Neural cell (in vitro differentiated cells): ENCODE measurements at regions not wholly inside any gene's neighbourhood (a gene's known extent, or its start where the extent isn't known, plus 50 kb on each side); places are given as distances from the start of the nearest gene placed in this dataset.

ENCODE experiments used
- H2AFZ ChIP-seq: fragments of 200-600, 300-800 bp; sonication (generic), shearing (Covaris generic); 2 replicates; pipeline ENCODE4 v1.6.0; 2014; ENCODE audit warnings: low read depth, mild to moderate bottlenecking, antibody characterized with exemption, low read length, moderate library complexity
- H3F3A ChIP-seq: fragments of 200-600 bp; shearing (Covaris generic); 2 replicates; pipeline ENCODE4 v1.6.1; 2016; ENCODE audit warnings: mild to moderate bottlenecking, moderate library complexity, mixed read lengths, antibody characterized with exemption, low read length; ENCODE audit not compliant: insufficient read depth, poor library complexity, severe bottlenecking
- H3K27ac ChIP-seq: fragments of 200-600, 300-800 bp; sonication (generic), shearing (Covaris generic); 2 replicates; pipeline ENCODE4 v1.5.1; 2014; ENCODE audit warnings: mild to moderate bottlenecking, low read length, moderate library complexity
- H3K27me3 ChIP-seq: fragments of 300-800, 200-600 bp; sonication (generic), shearing (Covaris generic); 2 replicates; pipeline ENCODE4 v1.6.0; 2014; ENCODE audit warnings: mild to moderate bottlenecking, low read depth, low read length, moderate library complexity; ENCODE audit not compliant: insufficient read depth
- H3K36me3 ChIP-seq: fragments of 300-800, 200-600 bp; sonication (generic), shearing (Covaris generic); 2 replicates; pipeline ENCODE4 v1.5.1; 2014; ENCODE audit warnings: mild to moderate bottlenecking, antibody characterized with exemption, low read length, moderate library complexity; ENCODE audit not compliant: insufficient read depth
- H3K4me2 ChIP-seq: fragments of 300-800, 200-600 bp; sonication (generic), shearing (Covaris generic); 2 replicates; pipeline ENCODE4 v1.6.0; 2014; ENCODE audit warnings: mild to moderate bottlenecking, low read length
- H3K4me3 ChIP-seq: fragments of 300-800, 200-600 bp; sonication (generic), shearing (Covaris generic); 2 replicates; pipeline ENCODE4 v1.5.1; 2014; ENCODE audit warnings: mild to moderate bottlenecking, low read length, moderate library complexity
- H3K79me2 ChIP-seq: fragments of 200-600 bp; shearing (Covaris generic); replicated peaks from 2 replicates; pipeline ENCODE4 v1.6.0; 2014; ENCODE audit warnings: mild to moderate bottlenecking, low read length, moderate library complexity; ENCODE audit not compliant: insufficient read depth
- H3K9ac ChIP-seq: fragments of 300-800, 200-600 bp; sonication (generic), shearing (Covaris generic); 2 replicates; pipeline ENCODE4 v1.6.1; 2016; ENCODE audit warnings: mild to moderate bottlenecking, low read length, mixed read lengths
- H3K9me2 ChIP-seq: fragments of 200-600 bp; shearing (Covaris generic); 2 replicates; pipeline ENCODE4 v1.6.1; 2016; ENCODE audit warnings: mild to moderate bottlenecking, low read length, mixed read lengths; ENCODE audit not compliant: insufficient read depth
- H3K9me3 ChIP-seq: fragments of 200-600, 300-800 bp; sonication (generic), shearing (Covaris generic); 2 replicates; pipeline ENCODE4 v1.6.1; 2016; ENCODE audit warnings: mild to moderate bottlenecking, mixed run types, low read length, moderate library complexity, mixed read lengths
- H4K20me1 ChIP-seq: fragments of 200-600 bp; shearing (Covaris generic); 2 replicates; pipeline ENCODE4 v1.6.1; 2016; ENCODE audit warnings: mild to moderate bottlenecking, mixed run types; ENCODE audit not compliant: insufficient read depth
- EP300 ChIP-seq: fragments of 450-650 bp; conservative IDR thresholded peaks from 2 replicates; pipeline ENCODE4 v1.6.1; 2014; ENCODE audit warnings: antibody characterized with exemption, mild to moderate bottlenecking, moderate library complexity; ENCODE audit not compliant: poor library complexity, severe bottlenecking
- EZH2 ChIP-seq: fragments of 200-600, 300-800 bp; shearing (Covaris generic), sonication (generic); IDR thresholded peaks from 2 replicates; pipeline ENCODE4 v1.6.1; 2014; ENCODE audit warnings: antibody characterized with exemption, low read length, borderline replicate concordance, mild to moderate bottlenecking; ENCODE audit not compliant: insufficient read depth, poor library complexity, severe bottlenecking
- MXI1 ChIP-seq: fragments of 450-650 bp; conservative IDR thresholded peaks from 2 replicates; pipeline ENCODE4 v1.6.1; 2014; ENCODE audit warnings: antibody characterized with exemption, mild to moderate bottlenecking; ENCODE audit not compliant: poor library complexity, severe bottlenecking
- POLR2AphosphoS5 ChIP-seq: IDR thresholded peaks from 2 replicates; pipeline ENCODE4 v1.6.1; 2012
- RAD21 ChIP-seq: fragments of 450-650 bp; conservative IDR thresholded peaks from 2 replicates; pipeline ENCODE4 v1.6.1; 2014; ENCODE audit warnings: antibody characterized with exemption, mild to moderate bottlenecking, moderate library complexity
- REST ChIP-seq: IDR thresholded peaks from 2 replicates; pipeline ENCODE4 v1.6.1; 2012; ENCODE audit warnings: borderline replicate concordance
- TAF1 ChIP-seq: IDR thresholded peaks from 2 replicates; pipeline ENCODE4 v1.6.1; 2012; ENCODE audit warnings: low read depth

- H3K27ac ChIP-seq = no peak overlapping the region
- no peak overlapping the region for H3K9ac ChIP-seq
- H3K36me3 ChIP-seq = no peaks in the 10 kb centered on the region
- H3K9me3 ChIP-seq = peaks cover 3% of the 10 kb centered on the region
- H3K79me2 ChIP-seq = no peaks in the 10 kb centered on the region
- H2AFZ ChIP-seq = no peak overlapping the region
- no peak overlapping the region for H3K4me2 ChIP-seq
- no peaks in the 10 kb centered on the region for H4K20me1 ChIP-seq
- no peaks in the 10 kb centered on the region for H3K27me3 ChIP-seq
- no peaks in the 10 kb centered on the region for H3K9me2 ChIP-seq
- H3F3A ChIP-seq = no peaks in the 10 kb centered on the region
- TF ChIP-seq POLR2AphosphoS5 (no peak), MXI1 (no peak), TAF1 (no peak), EZH2 (no peak), RAD21 (no peak), REST (no peak)
- H3K4me3 ChIP-seq = no peak overlapping the region
Measured at GRCh38 chr11:97657852-97658251, 1268.0 kb downstream of the JRKL start.

DNA sequence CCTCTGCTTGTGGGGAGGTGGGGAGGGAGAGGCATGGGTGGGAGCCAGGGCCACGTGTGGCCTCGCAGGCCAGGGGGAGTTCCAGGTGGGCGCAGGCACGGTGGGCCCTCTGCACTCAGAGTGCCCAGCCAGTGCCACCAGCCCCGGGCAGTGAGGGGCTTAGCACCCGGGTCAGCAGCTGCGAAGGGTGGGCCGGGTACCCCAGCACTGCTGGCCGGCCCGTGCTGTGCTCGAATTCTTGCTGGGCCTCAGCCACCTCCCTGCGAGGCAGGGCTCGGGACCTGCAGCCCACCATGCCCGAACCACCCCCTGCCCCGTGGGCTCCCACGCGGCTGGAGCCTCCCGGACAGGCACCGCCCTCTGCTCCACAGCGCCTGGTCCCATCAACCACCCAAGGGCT, 1277.2 kb downstream of the JRKL start:
- no peak for TF ChIP-seq TAF1
- TF ChIP-seq MXI1 = no peak
- TF ChIP-seq RAD21 = no peak
- no peak for TF ChIP-seq POLR2AphosphoS5
- no peak for TF ChIP-seq EP300
- no peak for TF ChIP-seq EZH2
- TF ChIP-seq REST = no peak

More for the DNA sequence above, 1277.2 kb downstream of the JRKL start:
- no peaks in the 10 kb centered on the region for H3F3A ChIP-seq
- no peaks in the 10 kb centered on the region for H3K9me3 ChIP-seq
- H3K79me2 ChIP-seq = no peaks in the 10 kb centered on the region
- H3K27me3 ChIP-seq = no peaks in the 10 kb centered on the region
- no peak overlapping the region for H3K27ac ChIP-seq
- no peak overlapping the region for H3K4me2 ChIP-seq
- H3K4me3 ChIP-seq = no peak overlapping the region
- no peak overlapping the region for H3K9ac ChIP-seq
- no peaks in the 10 kb centered on the region for H4K20me1 ChIP-seq
- no peak overlapping the region for H2AFZ ChIP-seq
- no peaks in the 10 kb centered on the region for H3K9me2 ChIP-seq
- no peaks in the 10 kb centered on the region for H3K36me3 ChIP-seq
